Dermis blood vessel endothelial cell (primary cell): ENCODE measurements at regions not wholly inside any gene's neighbourhood (a gene's known extent, or its start where the extent isn't known, plus 50 kb on each side); places are given as distances from the start of the nearest gene placed in this dataset.
"Not testable (repeated sequence)": the region's sequence is repeated elsewhere in the genome, so short reads cannot be mapped to it uniquely, and the experiment has no call there.

Source experiments
- DNase-seq: peaks from one replicate; pipeline ENCODE4 v3.0.0; 2010

- not testable (repeated sequence) for DNase-seq
Measured at GRCh38 chr4:142897518-142897917, 51.4 kb upstream of the INPP4B start.

- no peak for DNase-seq
Measured at GRCh38 chr4:142900622-142901021, 54.5 kb upstream of the INPP4B start.

DNA sequence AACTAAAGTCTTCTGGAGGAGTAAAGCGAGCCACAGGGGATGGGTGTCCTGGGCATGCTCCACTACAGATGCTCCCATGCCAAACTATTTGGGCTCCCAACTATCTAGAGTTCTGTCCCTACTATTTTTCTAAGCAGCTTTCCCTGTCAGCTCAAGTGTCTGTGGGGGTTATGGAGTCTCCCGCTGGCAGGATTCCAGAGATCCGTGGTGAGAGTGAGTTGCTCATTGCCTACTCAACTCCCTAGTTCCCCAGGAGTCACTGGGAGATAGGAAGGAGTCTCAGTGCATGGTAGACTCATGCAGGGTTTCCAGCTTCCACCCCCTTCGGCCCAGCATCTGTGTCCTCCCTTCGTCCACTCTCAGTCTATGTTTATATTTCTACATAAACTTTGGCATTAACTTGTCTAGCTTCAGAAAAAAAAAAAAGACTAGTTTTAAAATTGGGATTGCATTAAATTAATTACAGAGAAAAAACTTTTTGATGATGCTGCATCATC, 55.1 kb upstream of the INPP4B start:
- no peak for DNase-seq

GRCh38 chr4:142903617-142904016, 57.5 kb upstream of the INPP4B start:
- DNase-seq: not testable (repeated sequence)

DNA sequence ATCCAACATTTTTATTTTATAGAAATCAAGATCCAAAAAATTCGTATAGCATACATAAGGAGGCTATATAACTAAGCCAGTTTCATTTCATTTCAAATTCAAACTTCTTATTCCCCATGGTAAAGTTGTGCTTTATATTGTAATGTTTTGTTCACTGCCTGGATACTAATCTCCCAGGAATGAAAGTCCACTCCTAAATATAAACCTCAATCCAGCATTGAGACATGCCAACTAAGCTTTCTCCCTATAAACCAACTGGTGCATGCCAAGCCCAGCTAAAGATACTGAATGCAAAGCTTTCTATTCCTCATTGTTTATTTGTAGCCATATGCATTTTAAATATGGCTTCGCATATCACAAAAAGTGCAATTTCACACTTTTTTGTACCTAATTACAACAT, 63.8 kb upstream of the INPP4B start:
- no peak for DNase-seq

GRCh38 chr4:142913034-142913433, 66.9 kb upstream of the INPP4B start:
- no peak for DNase-seq

GRCh38 chr4:142913461-142914030, 67.4 kb upstream of the INPP4B start:
- no peak for DNase-seq

DNA sequence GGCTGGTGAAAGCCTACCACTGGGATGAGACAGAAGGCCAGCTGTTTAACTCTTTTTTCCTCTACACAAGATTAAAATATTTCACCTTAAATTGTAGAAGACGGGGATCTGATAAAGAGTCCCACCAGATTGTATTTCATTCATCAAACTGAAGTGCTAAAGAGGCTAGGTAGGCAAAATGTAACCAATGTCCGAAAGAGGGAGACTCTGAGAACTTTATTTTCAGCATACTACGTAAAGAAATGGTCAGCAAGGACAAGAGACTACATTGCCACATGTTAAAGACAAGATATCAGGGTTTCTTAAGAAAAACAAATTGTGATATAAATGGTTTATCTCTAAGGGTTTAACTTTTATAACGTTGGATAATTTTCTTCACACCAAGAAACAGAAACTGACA, 71.6 kb upstream of the INPP4B start:
- DNase-seq: no peak

GRCh38 chr4:142922720-142923119, 76.6 kb upstream of the INPP4B start:
- DNase-seq: no peak

DNA sequence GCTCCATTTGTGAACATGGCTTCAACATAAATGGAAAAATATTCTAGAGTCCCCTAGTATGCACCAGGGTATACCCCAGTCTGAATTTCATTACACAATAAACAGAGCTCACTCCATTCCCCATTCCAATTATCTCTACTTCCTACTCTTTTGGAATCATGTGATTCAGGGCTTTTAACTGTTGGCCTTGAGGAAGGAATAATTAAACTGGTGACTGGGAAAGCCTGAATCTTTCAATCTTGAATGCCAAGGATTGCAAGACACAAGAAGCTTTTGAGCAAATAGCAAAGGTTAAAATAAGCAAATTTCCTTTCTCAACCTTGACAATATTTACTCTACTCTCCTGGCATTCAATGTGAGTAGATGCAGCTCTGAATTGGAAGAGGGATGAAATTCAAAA, 77.5 kb upstream of the INPP4B start:
- no peak for DNase-seq

DNA sequence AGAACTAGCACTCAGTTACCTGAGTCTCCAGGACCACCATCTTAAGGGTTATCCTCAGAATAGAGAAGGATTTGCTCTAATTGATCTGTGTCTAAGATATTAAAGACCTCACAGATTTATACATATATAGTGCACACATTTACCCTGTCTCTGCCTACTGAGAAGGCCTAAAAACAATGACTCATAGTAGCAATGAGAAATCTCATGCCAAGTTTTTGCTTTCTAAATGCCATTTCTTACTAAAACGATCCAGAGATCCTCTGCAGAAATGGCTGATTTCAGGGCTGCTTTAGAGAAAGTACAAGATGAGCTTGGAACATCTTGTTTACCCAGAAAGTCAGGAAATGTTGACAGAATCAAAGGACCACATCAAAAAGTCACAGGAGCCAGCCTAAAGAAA, 79.1 kb upstream of the INPP4B start:
- DNase-seq: no peak

GRCh38 chr4:142927721-142928120, 81.6 kb upstream of the INPP4B start:
- DNase-seq: no peak

DNA sequence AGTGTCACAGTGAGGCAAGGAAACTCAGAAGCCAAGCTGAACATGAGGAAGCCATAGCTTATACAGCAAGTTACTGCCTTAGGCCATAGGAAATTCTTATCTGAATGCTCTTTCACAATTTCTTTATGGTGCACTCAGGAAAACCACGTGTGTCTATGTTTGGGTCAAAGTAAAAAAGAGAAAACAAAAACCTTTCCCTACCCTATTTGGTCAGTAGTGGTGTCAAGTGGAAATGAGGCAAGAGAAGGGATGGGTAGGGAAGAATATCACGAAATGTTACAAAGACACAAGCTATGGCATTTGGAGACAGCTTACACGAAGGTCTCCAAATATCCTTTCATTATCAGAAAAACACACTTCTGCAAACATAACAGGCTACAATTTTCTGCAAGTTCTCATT, 83.4 kb upstream of the INPP4B start:
- no peak for DNase-seq

GRCh38 chr4:142933207-142933606, 87.1 kb upstream of the INPP4B start:
- no peak for DNase-seq

DNA sequence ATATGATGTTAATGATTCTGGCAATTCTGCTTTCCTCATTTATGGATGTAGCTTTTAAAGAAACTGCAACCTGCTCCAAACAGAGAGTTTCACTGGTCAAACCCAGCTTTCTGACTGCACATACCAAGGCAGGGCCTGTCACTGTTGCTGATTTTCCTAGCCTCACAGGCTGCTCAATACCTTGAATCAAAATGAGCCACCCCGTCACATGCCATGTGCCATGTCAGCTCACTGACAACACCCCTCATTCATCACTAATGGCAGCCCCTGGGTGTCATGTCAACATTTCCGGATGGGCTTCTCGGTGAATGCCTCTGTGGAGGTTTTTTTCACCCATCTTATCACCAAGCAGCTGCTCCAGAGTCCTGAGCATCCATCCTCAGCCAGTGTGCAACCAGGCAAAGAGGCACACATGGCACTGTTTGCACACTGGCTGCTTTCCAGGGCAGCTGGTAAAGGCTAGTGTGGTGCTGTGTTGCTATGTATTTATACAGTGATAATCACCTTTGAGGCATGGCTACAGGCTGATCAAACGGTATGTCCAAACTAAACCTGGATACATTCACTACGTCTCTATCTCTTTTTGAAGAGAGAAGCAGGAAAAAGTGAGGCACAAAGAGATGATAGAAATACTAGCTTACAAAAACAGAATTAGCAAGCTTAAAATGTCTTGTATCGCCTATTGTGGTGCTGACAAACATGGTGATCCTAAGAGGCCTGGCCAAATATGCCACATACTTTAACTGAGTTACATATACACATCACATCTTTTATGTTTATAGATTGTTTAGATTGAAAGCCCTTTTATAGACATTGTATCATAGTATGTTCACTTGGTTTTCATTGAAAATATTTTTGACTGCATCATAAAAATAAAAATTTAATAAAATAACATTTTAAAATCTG, 94.6 kb upstream of the INPP4B start:
- no peak for DNase-seq

- no peak for DNase-seq
Measured at GRCh38 chr4:142944565-142944964, 98.5 kb upstream of the INPP4B start.

- DNase-seq: no peak
Measured at GRCh38 chr4:142952821-142953580, 106.9 kb upstream of the INPP4B start.

DNA sequence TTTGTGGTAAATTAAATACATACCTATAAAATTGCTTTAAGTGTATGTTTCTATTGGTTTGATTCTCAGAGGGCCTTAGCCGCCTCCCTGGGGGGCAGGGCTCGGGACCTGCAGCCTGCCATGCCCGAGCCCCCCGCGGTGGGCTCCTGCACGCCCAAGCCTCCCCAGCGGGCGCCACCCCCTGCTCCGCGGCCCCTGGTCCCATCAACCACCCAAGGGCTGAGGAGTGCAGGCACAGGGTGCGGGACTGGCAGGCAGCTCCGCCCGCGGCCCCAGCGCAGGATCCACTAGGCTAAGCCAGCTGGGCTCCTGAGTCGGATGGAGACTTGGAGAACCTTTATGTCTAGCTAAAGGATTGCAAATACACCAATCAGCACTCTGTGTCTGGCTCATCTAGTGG, 108.3 kb upstream of the INPP4B start:
- no peak for DNase-seq

GRCh38 chr4:142955501-142955900, 109.4 kb upstream of the INPP4B start:
- DNase-seq: no peak

DNA sequence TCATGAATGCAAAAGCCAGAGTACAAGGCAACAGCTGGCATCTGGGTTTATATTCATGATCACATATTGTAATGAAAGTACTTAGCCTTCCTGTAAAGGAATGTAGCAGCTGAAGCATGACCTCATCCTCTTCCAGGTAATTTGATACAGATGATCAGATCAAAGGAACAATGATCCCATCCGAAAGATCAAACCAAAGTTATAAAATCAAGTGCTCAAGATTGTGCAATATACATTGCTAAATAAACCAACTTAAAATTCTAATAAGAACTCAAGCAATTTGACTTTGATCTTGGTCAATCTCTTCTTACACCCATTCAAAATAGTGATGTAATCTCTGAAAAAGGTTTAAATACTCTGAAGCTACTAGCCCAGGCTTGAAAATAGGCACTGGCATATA, 113.1 kb upstream of the INPP4B start:
- no peak for DNase-seq

GRCh38 chr4:142960126-142960525, 114.0 kb upstream of the INPP4B start:
- DNase-seq: no peak

DNA sequence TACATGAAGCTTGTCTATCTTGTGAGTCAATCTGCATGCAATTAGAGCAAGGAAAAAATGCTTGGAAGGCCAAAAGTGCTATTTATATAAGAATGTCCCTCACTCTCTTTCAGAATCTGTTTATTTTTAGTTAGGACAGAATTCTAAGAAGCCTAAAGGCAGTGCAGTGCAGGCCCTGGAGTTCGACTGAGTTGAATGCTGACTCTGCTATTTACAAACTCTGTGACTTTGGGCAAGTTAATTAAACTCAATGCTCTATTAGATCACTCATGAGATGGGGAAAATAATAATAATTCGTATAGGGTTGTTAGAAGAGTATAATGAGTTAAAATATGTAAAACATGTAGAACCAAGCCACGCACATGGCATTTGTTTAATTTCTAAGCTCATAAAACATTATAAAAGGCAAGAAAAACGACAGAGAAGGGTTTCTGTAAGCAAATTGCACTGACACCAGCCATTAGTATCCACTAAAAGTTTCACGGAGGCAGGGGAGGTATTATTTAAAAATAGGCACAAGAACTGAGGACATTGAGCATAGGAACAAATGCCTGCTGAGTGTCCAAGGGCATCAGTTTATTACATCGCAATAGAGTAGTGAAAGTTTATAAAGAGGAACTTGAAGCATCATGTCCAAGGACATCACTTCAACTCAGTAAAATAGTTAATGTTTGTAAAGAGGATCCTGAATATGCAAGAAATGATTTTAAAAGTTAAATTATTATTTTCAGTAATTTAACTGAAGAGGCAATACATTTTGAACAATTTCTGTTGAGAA, 115.0 kb upstream of the INPP4B start:
- DNase-seq: no peak

DNA sequence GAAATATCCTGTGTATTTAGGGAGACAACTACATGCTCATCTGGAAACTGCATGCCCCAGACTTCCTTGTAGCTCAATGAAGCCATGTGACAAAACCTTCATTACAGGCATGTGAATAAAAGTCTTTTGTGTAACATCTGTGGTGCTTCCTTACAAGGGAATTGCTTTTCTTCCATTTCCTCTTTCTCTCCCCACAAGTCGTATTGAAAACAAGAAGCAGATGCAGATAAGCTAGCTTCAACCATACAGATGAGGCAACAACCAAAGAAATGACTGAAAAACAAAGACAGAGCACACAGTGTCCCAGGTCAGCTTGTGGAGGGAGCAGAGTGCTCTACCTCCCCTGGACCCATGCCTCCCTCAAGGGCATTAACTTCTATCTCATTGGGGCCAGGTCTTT, 115.8 kb upstream of the INPP4B start:
- no peak for DNase-seq
